ENCODE measurements at regions not wholly inside any gene's neighbourhood (a gene's known extent, or its start where the extent isn't known, plus 50 kb on each side); places are given as distances from the start of the nearest gene placed in this dataset.

GRCh38 chr10:125605167-125605566 is 77.8 kb downstream of the TEX36 start:
- Mint-ChIP-seq H3K36me3 (ENCODE audit: low read depth, unreplicated experiment) (no peaks in the 10 kb centered on the region), H3K27ac (ENCODE audit: unreplicated experiment) (no peak overlapping the region), H3K27me3 (ENCODE audit: unreplicated experiment) (peaks cover 5% of the 10 kb centered on the region), H3K4me1 (ENCODE audit: unreplicated experiment) (peaks cover 22% of the 10 kb centered on the region), H3K4me3 (ENCODE audit: unreplicated experiment) (no peak overlapping the region), H3K9me3 (ENCODE audit: unreplicated experiment) (no peaks in the 10 kb centered on the region)
- TF ChIP-seq CTCF (IDR thresholded peaks at IDR 0.05; ENCODE audit: unreplicated experiment) = no peak
- no peak for DNase-seq (ENCODE audit: low spot score)

- DNase-seq (ENCODE audit: low spot score) = no peak
- H3K4me3 Mint-ChIP-seq (ENCODE audit: unreplicated experiment) = no peak overlapping the region
- H3K27me3 Mint-ChIP-seq (ENCODE audit: unreplicated experiment) = peaks cover 3% of the 10 kb centered on the region
- H3K9me3 Mint-ChIP-seq (ENCODE audit: unreplicated experiment) = no peaks in the 10 kb centered on the region
- peaks cover 19% of the 10 kb centered on the region for H3K4me1 Mint-ChIP-seq (ENCODE audit: unreplicated experiment)
- H3K27ac Mint-ChIP-seq (ENCODE audit: unreplicated experiment) = no peak overlapping the region
- H3K36me3 Mint-ChIP-seq (ENCODE audit: low read depth, unreplicated experiment) = no peaks in the 10 kb centered on the region
- no peak for TF ChIP-seq CTCF (IDR thresholded peaks at IDR 0.05; ENCODE audit: unreplicated experiment)
Measured at GRCh38 chr10:125602825-125603224, 80.1 kb downstream of the TEX36 start.

DNA sequence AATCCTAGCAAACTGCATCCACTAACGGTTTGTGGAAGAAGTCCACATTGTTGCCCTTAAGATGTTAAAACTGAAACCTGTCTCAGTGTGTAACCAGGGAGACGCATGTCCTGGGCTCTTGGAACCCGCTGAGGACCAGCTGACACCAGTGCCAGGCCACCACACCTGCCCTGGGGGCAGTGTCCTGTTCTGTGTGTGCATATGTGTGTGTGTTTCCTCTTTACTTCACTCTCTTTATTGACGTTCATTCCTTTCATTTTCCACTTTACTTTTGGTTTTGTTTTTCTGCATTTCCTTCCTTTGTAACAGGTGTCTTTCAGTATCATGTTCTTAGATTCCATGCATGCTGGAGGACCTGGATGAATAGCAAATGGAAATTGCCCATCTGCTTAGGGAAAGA is 83.8 kb downstream of the TEX36 start:
- TF ChIP-seq CTCF (IDR thresholded peaks at IDR 0.05; ENCODE audit: unreplicated experiment) = no peak
- DNase-seq (ENCODE audit: low spot score) = no peak
- no peaks in the 10 kb centered on the region for H3K9me3 Mint-ChIP-seq (ENCODE audit: unreplicated experiment)
- peaks cover 3% of the 10 kb centered on the region for H3K36me3 Mint-ChIP-seq (ENCODE audit: low read depth, unreplicated experiment)
- no peak overlapping the region for H3K27ac Mint-ChIP-seq (ENCODE audit: unreplicated experiment)
- no peaks in the 10 kb centered on the region for H3K27me3 Mint-ChIP-seq (ENCODE audit: unreplicated experiment)
- no peaks in the 10 kb centered on the region for H3K4me1 Mint-ChIP-seq (ENCODE audit: unreplicated experiment)
- no peak overlapping the region for H3K4me3 Mint-ChIP-seq (ENCODE audit: unreplicated experiment)

GRCh38 chr10:125595911-125596310 is 87.1 kb downstream of the TEX36 start:
- no peak for DNase-seq (ENCODE audit: low spot score)
- H3K27me3 Mint-ChIP-seq (ENCODE audit: unreplicated experiment) = no peaks in the 10 kb centered on the region
- H3K4me3 Mint-ChIP-seq (ENCODE audit: unreplicated experiment) = no peak overlapping the region
- H3K9me3 Mint-ChIP-seq (ENCODE audit: unreplicated experiment) = no peaks in the 10 kb centered on the region
- peaks cover 3% of the 10 kb centered on the region for H3K36me3 Mint-ChIP-seq (ENCODE audit: low read depth, unreplicated experiment)
- no peak for TF ChIP-seq CTCF (IDR thresholded peaks at IDR 0.05; ENCODE audit: unreplicated experiment)
- peaks cover 4% of the 10 kb centered on the region for H3K4me1 Mint-ChIP-seq (ENCODE audit: unreplicated experiment)
- H3K27ac Mint-ChIP-seq (ENCODE audit: unreplicated experiment) = no peak overlapping the region

- H3K36me3 Mint-ChIP-seq (ENCODE audit: low read depth, unreplicated experiment) = peaks cover 3% of the 10 kb centered on the region
- no peak for TF ChIP-seq CTCF (IDR thresholded peaks at IDR 0.05; ENCODE audit: unreplicated experiment)
- no peak for DNase-seq (ENCODE audit: low spot score)
- H3K4me3 Mint-ChIP-seq (ENCODE audit: unreplicated experiment) = no peak overlapping the region
- H3K9me3 Mint-ChIP-seq (ENCODE audit: unreplicated experiment) = no peaks in the 10 kb centered on the region
- H3K27me3 Mint-ChIP-seq (ENCODE audit: unreplicated experiment) = no peaks in the 10 kb centered on the region
- H3K4me1 Mint-ChIP-seq (ENCODE audit: unreplicated experiment) = peaks cover 4% of the 10 kb centered on the region
- no peak overlapping the region for H3K27ac Mint-ChIP-seq (ENCODE audit: unreplicated experiment)
Measured at GRCh38 chr10:125593644-125594043, 89.3 kb downstream of the TEX36 start.

Measured in endothelial cell (in vitro differentiated cells).